ENCODE measurements at regions not wholly inside any gene's neighbourhood (a gene's known extent, or its start where the extent isn't known, plus 50 kb on each side); places are given as distances from the start of the nearest gene placed in this dataset.

- TF ChIP-seq CTCF (IDR thresholded peaks at IDR 0.05; ENCODE audit: poor library complexity) (no peak), EZH2phosphoT487 (IDR thresholded peaks at IDR 0.05; ENCODE audit: low read depth, severe bottlenecking, unreplicated experiment) (no peak)
Observed at GRCh38 chr5:106780355-106780754, 890.4 kb downstream of the EFNA5 start.
